Trophoblast cell (in vitro differentiated cells and primary cell): ENCODE measurements at regions not wholly inside any gene's neighbourhood (a gene's known extent, or its start where the extent isn't known, plus 50 kb on each side); places are given as distances from the start of the nearest gene placed in this dataset.

Source experiments
- DNase-seq, 2 donors: peaks; one replicate each; pipeline ENCODE4 v3.0.0-alpha.2; 2016
- H2AFZ ChIP-seq: 2 replicates; pipeline ENCODE4 v1.6.1; 2013; ENCODE audit warnings: low read length, moderate library complexity, mild to moderate bottlenecking; ENCODE audit not compliant: insufficient read depth, poor library complexity
- H2AK5ac ChIP-seq: 2 replicates; pipeline ENCODE4 v1.6.1; 2013; ENCODE audit warnings: mild to moderate bottlenecking, low read length
- H2BK120ac ChIP-seq: 2 replicates; pipeline ENCODE4 v1.6.1; 2013; ENCODE audit warnings: low read length, mild to moderate bottlenecking, moderate library complexity; ENCODE audit not compliant: insufficient read depth, poor library complexity
- H2BK12ac ChIP-seq: 2 replicates; pipeline ENCODE4 v1.6.1; 2013; ENCODE audit warnings: mild to moderate bottlenecking, low read length, moderate library complexity
- H2BK5ac ChIP-seq: 2 replicates; pipeline ENCODE4 v1.6.1; 2013; ENCODE audit warnings: low read length, low read depth, moderate library complexity, mild to moderate bottlenecking; ENCODE audit not compliant: poor library complexity
- H3K14ac ChIP-seq: 2 replicates; pipeline ENCODE4 v1.6.1; 2013; ENCODE audit warnings: mild to moderate bottlenecking, low read length
- H3K18ac ChIP-seq: 2 replicates; pipeline ENCODE4 v1.6.1; 2013; ENCODE audit warnings: mild to moderate bottlenecking, low read length
- H3K23ac ChIP-seq: 2 replicates; pipeline ENCODE4 v1.6.1; 2013; ENCODE audit warnings: low read length
- H3K27ac ChIP-seq: 2 replicates; pipeline ENCODE4 v1.5.1; 2013; ENCODE audit warnings: low read depth, mild to moderate bottlenecking, inconsistent platforms, low read length, moderate library complexity
- H3K27me3 ChIP-seq: 2 replicates; pipeline ENCODE4 v1.6.1; 2013; ENCODE audit warnings: inconsistent platforms, mild to moderate bottlenecking, low read length, moderate library complexity; ENCODE audit not compliant: insufficient read depth
- H3K36me3 ChIP-seq, 2 experiments: 1 replicate in 1 of 2; 2 replicates in 1 of 2; pipeline ENCODE4 v1.6.1; 2013; ENCODE audit warnings: low read length in 2 of 2, mild to moderate bottlenecking in 2 of 2, moderate library complexity in 1 of 2; ENCODE audit not compliant: insufficient read depth in 2 of 2, control insufficient read depth in 1 of 2
- H3K4ac ChIP-seq: 2 replicates; pipeline ENCODE4 v1.6.1; 2013; ENCODE audit warnings: low read depth, mild to moderate bottlenecking, low read length, moderate library complexity
- H3K4me1 ChIP-seq, 2 experiments: 1 replicate in 1 of 2; 2 replicates in 1 of 2; pipeline ENCODE4 v1.6.1; 2013; ENCODE audit warnings: low read length in 2 of 2, mild to moderate bottlenecking in 2 of 2, moderate library complexity in 1 of 2; ENCODE audit not compliant: insufficient read depth in 2 of 2, control insufficient read depth in 1 of 2
- H3K4me2 ChIP-seq: 2 replicates; pipeline ENCODE4 v1.6.1; 2013; ENCODE audit warnings: inconsistent platforms, mild to moderate bottlenecking, low read length, moderate library complexity
- H3K4me3 ChIP-seq: 2 replicates; pipeline ENCODE4 v1.5.1; 2013; ENCODE audit warnings: mild to moderate bottlenecking, low read depth, low read length, inconsistent platforms
- H3K79me1 ChIP-seq: one replicate; pipeline ENCODE4 v1.6.1; 2013; ENCODE audit warnings: low read length
- H3K79me2 ChIP-seq: 2 replicates; pipeline ENCODE4 v1.6.1; 2013; ENCODE audit warnings: low read length, mild to moderate bottlenecking; ENCODE audit not compliant: control insufficient read depth, insufficient read depth, poor library complexity
- H3K9ac ChIP-seq: 2 replicates; pipeline ENCODE4 v1.6.1; 2013; ENCODE audit warnings: mild to moderate bottlenecking, low read length
- H3K9me3 ChIP-seq: 2 replicates; pipeline ENCODE4 v1.6.1; 2013; ENCODE audit warnings: low read depth, mild to moderate bottlenecking, control low read depth, inconsistent platforms, low read length; ENCODE audit not compliant: insufficient read depth
- H4K12ac ChIP-seq: 2 replicates; pipeline ENCODE4 v1.6.1; 2013; ENCODE audit warnings: low read depth, mild to moderate bottlenecking, low read length, moderate library complexity
- H4K8ac ChIP-seq: 2 replicates; pipeline ENCODE4 v1.6.1; 2013; ENCODE audit warnings: low read depth, mild to moderate bottlenecking, low read length, moderate library complexity
- H4K91ac ChIP-seq: one replicate; pipeline ENCODE4 v1.6.1; 2013; ENCODE audit warnings: low read depth, mild to moderate bottlenecking, low read length, moderate library complexity
- WGBS: extraction: QIAGEN DNeasy Blood & Tissue Kit; methylation state at CpG from one replicate; pipeline ENCODE4 v1.1.7; 2013; ENCODE audit warnings: missing lambda C conversion rate; ENCODE audit not compliant: insufficient read length, insufficient coverage; ENCODE audit errors: extremely low coverage; 5-methylcytosine and 5-hydroxymethylcytosine counted together

DNA sequence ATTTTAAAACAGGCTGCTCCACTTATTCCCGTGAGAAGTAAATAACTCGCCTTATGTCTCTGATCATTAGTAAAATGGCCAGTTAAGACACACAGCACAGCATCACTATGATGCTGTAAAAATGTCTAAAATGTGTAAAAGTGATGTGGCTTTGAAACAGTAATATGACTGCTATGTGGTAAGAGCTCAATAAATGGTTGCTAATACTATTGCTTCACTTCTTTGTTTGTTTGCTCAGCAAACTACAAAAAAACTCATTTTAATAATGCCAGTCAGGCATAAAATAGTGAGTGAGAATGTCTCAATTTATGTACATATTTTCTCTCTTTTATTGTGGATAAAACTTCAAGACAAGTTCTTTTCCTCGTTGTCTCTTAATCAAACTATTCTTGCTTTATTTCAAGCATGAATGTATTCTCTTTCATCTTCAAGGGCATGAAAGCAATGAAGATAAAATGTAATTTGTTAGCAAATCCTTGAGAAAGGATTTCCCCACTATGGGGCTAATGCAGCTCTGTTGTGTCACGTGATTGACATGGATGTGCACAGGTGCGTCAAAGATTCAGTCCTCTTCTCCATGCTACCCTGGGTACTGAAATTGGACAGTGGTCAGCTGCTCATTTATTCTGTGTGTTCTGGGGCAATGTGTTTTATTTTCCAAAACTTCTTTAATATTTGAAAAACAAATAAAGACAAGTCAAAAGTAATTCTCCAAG is 387.2 kb downstream of the TRIB2 start:
- Histone ChIP-seq H3K9me3 (no peaks in the 10 kb centered on the region), H3K9ac (no peak overlapping the region), H2AK5ac (no peak overlapping the region), H3K4me2 (no peak overlapping the region), H4K12ac (no peak overlapping the region), H3K36me3 (no peaks in the 10 kb centered on the region), H3K79me1 (no peaks in the 10 kb centered on the region), H3K27me3 (no peaks in the 10 kb centered on the region), H3K4ac (no peak overlapping the region), H2BK12ac (no peak overlapping the region), H3K18ac (no peak overlapping the region), H3K27ac (no peak overlapping the region), H3K23ac (no peak overlapping the region), H4K91ac (no peak overlapping the region), H3K79me2 (no peaks in the 10 kb centered on the region), H2AFZ (no peak overlapping the region), H3K4me3 (no peak overlapping the region), H2BK120ac (no peak overlapping the region), H3K14ac (no peak overlapping the region), H2BK5ac (no peak overlapping the region), H4K8ac (no peak overlapping the region), H3K4me1 (no peaks in the 10 kb centered on the region)
- no peak for DNase-seq
- WGBS = no CpG with 5 or more reads among the region's 5 CpGs

DNA sequence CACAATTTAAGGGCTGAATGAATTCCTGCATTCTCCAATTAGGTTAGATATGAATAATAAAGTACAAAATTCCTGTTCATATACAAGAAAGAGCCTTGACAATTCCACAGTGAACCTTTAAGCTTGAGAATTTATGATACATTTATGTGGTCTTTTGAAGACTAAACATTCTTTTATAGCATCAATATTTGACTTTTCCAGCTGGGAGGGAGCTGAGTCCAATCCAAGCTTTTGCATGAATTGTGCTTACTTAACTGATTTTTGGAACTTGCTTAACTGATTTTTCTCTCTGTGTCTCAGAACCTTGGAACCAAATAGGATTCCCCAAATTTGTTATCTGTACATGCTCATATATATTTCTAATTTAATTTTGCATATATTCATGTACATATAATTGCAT is 388.0 kb downstream of the TRIB2 start:
- Histone ChIP-seq H3K4me1 (no peaks in the 10 kb centered on the region), H4K12ac (no peak overlapping the region), H3K14ac (no peak overlapping the region), H3K9me3 (no peaks in the 10 kb centered on the region), H4K8ac (no peak overlapping the region), H2BK5ac (no peak overlapping the region), H3K4me2 (no peak overlapping the region), H2AFZ (no peak overlapping the region), H3K18ac (no peak overlapping the region), H3K79me2 (no peaks in the 10 kb centered on the region), H3K23ac (no peak overlapping the region), H3K36me3 (no peaks in the 10 kb centered on the region), H3K9ac (no peak overlapping the region), H3K27me3 (no peaks in the 10 kb centered on the region), H2BK12ac (no peak overlapping the region), H3K27ac (no peak overlapping the region), H3K79me1 (no peaks in the 10 kb centered on the region), H4K91ac (no peak overlapping the region), H3K4ac (no peak overlapping the region), H3K4me3 (no peak overlapping the region), H2AK5ac (no peak overlapping the region), H2BK120ac (no peak overlapping the region)
- DNase-seq = no peak

DNA sequence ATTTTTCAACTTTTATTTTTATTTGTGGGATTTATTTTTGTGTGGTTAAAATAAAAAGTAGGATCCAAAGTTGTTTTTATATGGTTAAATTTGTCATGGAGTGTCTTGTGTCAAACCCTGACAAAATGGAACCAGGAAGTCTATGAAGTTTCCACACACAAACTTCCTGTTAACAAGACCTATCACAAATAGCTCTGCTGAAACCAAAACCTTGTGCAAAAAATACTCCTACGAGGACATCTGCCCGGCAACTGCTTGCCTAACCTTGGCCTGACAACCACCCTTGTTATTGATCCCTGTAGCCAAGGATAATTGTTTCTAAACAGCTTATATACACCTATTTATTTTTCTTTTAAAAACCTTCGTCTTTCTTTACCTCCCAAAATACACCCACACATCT is 389.6 kb downstream of the TRIB2 start:
- H3K23ac ChIP-seq = no peak overlapping the region
- H2AK5ac ChIP-seq = no peak overlapping the region
- no peak overlapping the region for H3K27ac ChIP-seq
- H3K4ac ChIP-seq = no peak overlapping the region
- H3K4me3 ChIP-seq = no peak overlapping the region
- H4K12ac ChIP-seq = no peak overlapping the region
- H3K79me1 ChIP-seq = no peaks in the 10 kb centered on the region
- H3K9me3 ChIP-seq = no peaks in the 10 kb centered on the region
- H2AFZ ChIP-seq = no peak overlapping the region
- no peak overlapping the region for H4K8ac ChIP-seq
- H2BK5ac ChIP-seq = no peak overlapping the region
- no peaks in the 10 kb centered on the region for H3K79me2 ChIP-seq
- no peak for DNase-seq
- no peak overlapping the region for H3K4me2 ChIP-seq
- H2BK120ac ChIP-seq = no peak overlapping the region
- WGBS = 100% methylated on average over 1 of the region's 3 CpGs
- H3K36me3 ChIP-seq = no peaks in the 10 kb centered on the region
- no peaks in the 10 kb centered on the region for H3K27me3 ChIP-seq
- H2BK12ac ChIP-seq = no peak overlapping the region
- H4K91ac ChIP-seq = no peak overlapping the region
- H3K9ac ChIP-seq = no peak overlapping the region
- H3K18ac ChIP-seq = no peak overlapping the region
- H3K4me1 ChIP-seq = no peaks in the 10 kb centered on the region
- H3K14ac ChIP-seq = no peak overlapping the region

DNA sequence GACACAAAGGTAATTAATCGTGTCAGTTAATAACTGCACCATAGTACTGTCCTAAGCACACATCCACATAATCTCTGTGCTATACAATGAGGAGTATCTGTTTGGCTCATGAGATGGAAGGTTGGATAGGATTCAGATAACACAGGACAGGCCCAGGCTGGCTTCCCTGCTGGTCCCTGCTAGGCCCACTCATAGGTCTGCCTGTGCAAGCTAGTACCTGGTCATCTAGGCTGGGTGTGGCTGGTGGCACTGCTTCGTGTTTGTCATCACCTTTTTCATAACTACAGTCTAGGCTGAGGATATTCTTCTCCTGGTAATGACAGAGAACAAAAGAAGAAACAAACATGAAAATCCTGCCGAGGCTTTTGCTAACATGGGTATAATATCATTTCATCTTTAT is 392.8 kb downstream of the TRIB2 start:
- no CpG with 5 or more reads among the region's 3 CpGs for WGBS
- Histone ChIP-seq H2AFZ (no peak overlapping the region), H3K4me1 (no peaks in the 10 kb centered on the region), H3K27me3 (no peaks in the 10 kb centered on the region), H2BK120ac (no peak overlapping the region), H3K14ac (no peak overlapping the region), H3K9me3 (no peaks in the 10 kb centered on the region), H3K79me2 (no peaks in the 10 kb centered on the region), H3K18ac (no peak overlapping the region), H2BK5ac (no peak overlapping the region), H4K8ac (no peak overlapping the region), H2AK5ac (no peak overlapping the region), H3K36me3 (no peaks in the 10 kb centered on the region), H2BK12ac (no peak overlapping the region), H3K9ac (no peak overlapping the region), H3K4ac (no peak overlapping the region), H3K27ac (no peak overlapping the region), H3K4me3 (no peak overlapping the region), H3K4me2 (no peak overlapping the region), H3K23ac (no peak overlapping the region), H3K79me1 (no peaks in the 10 kb centered on the region), H4K91ac (no peak overlapping the region), H4K12ac (no peak overlapping the region)
- no peak for DNase-seq
